ENCODE measurements at regions not wholly inside any gene's neighbourhood (a gene's known extent, or its start where the extent isn't known, plus 50 kb on each side); places are given as distances from the start of the nearest gene placed in this dataset.

GRCh38 chr2:33782395-33783230, 183.5 kb upstream of the FAM98A start:
- TF ChIP-seq TAF1 (IDR thresholded peaks at IDR 0.05; ENCODE audit: low read depth) = no peak
- TF ChIP-seq CTCF (IDR thresholded peaks at IDR 0.05; ENCODE audit: poor library complexity, severe bottlenecking) = no peak
- no peak for TF ChIP-seq MXI1 (conservative IDR thresholded peaks at IDR 0.05; ENCODE audit: poor library complexity, severe bottlenecking)
- TF ChIP-seq REST (IDR thresholded peaks at IDR 0.05; ENCODE audit: borderline replicate concordance) = no peak
- TF ChIP-seq EP300 (conservative IDR thresholded peaks at IDR 0.05; ENCODE audit: poor library complexity, severe bottlenecking) = no peak
- no peak for TF ChIP-seq POLR2AphosphoS5 (IDR thresholded peaks at IDR 0.05)
- no peak for TF ChIP-seq EZH2 (IDR thresholded peaks at IDR 0.05; ENCODE audit: borderline replicate concordance, insufficient read depth, low read length, poor library complexity, severe bottlenecking)
- TF ChIP-seq SMC3 (conservative IDR thresholded peaks at IDR 0.05; ENCODE audit: poor library complexity) = no peak
